Neuronal stem cell (in vitro differentiated cells): ENCODE measurements at regions not wholly inside any gene's neighbourhood (a gene's known extent, or its start where the extent isn't known, plus 50 kb on each side); places are given as distances from the start of the nearest gene placed in this dataset.

ENCODE experiments used
- DNase-seq: peaks from one replicate; pipeline ENCODE4 v3.0.0-alpha.2; 2013; ENCODE audit warnings: low spot score
- H2AFZ ChIP-seq: one replicate; pipeline ENCODE4 v1.6.1; 2013; ENCODE audit warnings: mild to moderate bottlenecking, low read length, inconsistent platforms
- H2AK5ac ChIP-seq: 2 replicates; pipeline ENCODE4 v1.6.1; 2013; ENCODE audit warnings: low read depth, mild to moderate bottlenecking, inconsistent platforms, low read length, moderate library complexity, mixed read lengths
- H2BK120ac ChIP-seq: 2 replicates; pipeline ENCODE4 v1.6.1; 2013; ENCODE audit warnings: low read depth, mild to moderate bottlenecking, inconsistent platforms, low read length, moderate library complexity, mixed read lengths
- H2BK12ac ChIP-seq: one replicate; pipeline ENCODE4 v1.6.1; 2013; ENCODE audit warnings: low read length, inconsistent platforms
- H2BK15ac ChIP-seq: 2 replicates; pipeline ENCODE4 v1.6.1; 2013; ENCODE audit warnings: mild to moderate bottlenecking, low read length, inconsistent platforms, mixed read lengths
- H2BK5ac ChIP-seq: one replicate; pipeline ENCODE4 v1.6.1; 2013; ENCODE audit warnings: inconsistent platforms, mild to moderate bottlenecking, low read length, moderate library complexity
- H3K14ac ChIP-seq: one replicate; pipeline ENCODE4 v1.6.1; 2013; ENCODE audit warnings: low read length, inconsistent platforms
- H3K18ac ChIP-seq: 2 replicates; pipeline ENCODE4 v1.6.1; 2013; ENCODE audit warnings: low read length, inconsistent platforms
- H3K23ac ChIP-seq: 2 replicates; pipeline ENCODE4 v1.6.1; 2013; ENCODE audit warnings: low read depth, mild to moderate bottlenecking, mixed read lengths, low read length, inconsistent platforms; ENCODE audit not compliant: poor library complexity
- H3K27ac ChIP-seq: replicated peaks from 3 replicates; pipeline ENCODE4 v1.5.1; 2013; ENCODE audit warnings: low read length, inconsistent platforms
- H3K27me3 ChIP-seq, 3 experiments: 2 replicates each; pipeline ENCODE4 v1.6.1; 2013; ENCODE audit warnings: low read length in 3 of 3, mild to moderate bottlenecking in 2 of 3, inconsistent platforms in 1 of 3, low read depth in 1 of 3, mixed read lengths in 1 of 3, moderate library complexity in 1 of 3; ENCODE audit not compliant: control insufficient read depth in 3 of 3, insufficient read depth in 3 of 3
- H3K36me3 ChIP-seq, 2 donors: replicated peaks in 1 of 2; 2 replicates each; pipeline ENCODE4 v1.6.1; 2013; ENCODE audit warnings: low read length in 2 of 2; ENCODE audit not compliant: control insufficient read depth in 2 of 2, insufficient read depth in 2 of 2
- H3K4ac ChIP-seq: 2 replicates; pipeline ENCODE4 v1.6.1; 2013; ENCODE audit warnings: inconsistent platforms, mild to moderate bottlenecking, low read length, moderate library complexity
- H3K4me1 ChIP-seq, 2 donors: 1 replicate in 1 of 2; 2 replicates in 1 of 2; pipeline ENCODE4 v1.6.1; 2013; ENCODE audit warnings: low read length in 2 of 2, low read depth in 1 of 2; ENCODE audit not compliant: control insufficient read depth in 2 of 2, insufficient read depth in 1 of 2
- H3K4me2 ChIP-seq: one replicate; pipeline ENCODE4 v1.6.1; 2013; ENCODE audit warnings: mild to moderate bottlenecking, low read length, inconsistent platforms; ENCODE audit not compliant: insufficient read depth, poor library complexity, severe bottlenecking
- H3K4me3 ChIP-seq, 2 donors: 2 replicates each; pipeline ENCODE4 v1.5.1; 2013; ENCODE audit warnings: low read length in 2 of 2, mild to moderate bottlenecking in 2 of 2, inconsistent platforms in 1 of 2, moderate library complexity in 1 of 2
- H3K79me1 ChIP-seq: one replicate; pipeline ENCODE4 v1.6.1; 2013; ENCODE audit warnings: low read depth, mild to moderate bottlenecking, inconsistent platforms, low read length, moderate library complexity
- H3K9ac ChIP-seq: one replicate; pipeline ENCODE4 v1.6.1; 2013; ENCODE audit warnings: mild to moderate bottlenecking, low read depth, low read length, inconsistent platforms; ENCODE audit not compliant: poor library complexity
- H3K9me3 ChIP-seq, 2 donors: replicated peaks in 1 of 2; 2 replicates each; pipeline versions ENCODE3 to v1.6.1; 2013; ENCODE audit warnings: low read length in 2 of 2, mild to moderate bottlenecking in 2 of 2, inconsistent platforms in 1 of 2, low read depth in 1 of 2, mixed read lengths in 1 of 2, moderate library complexity in 1 of 2; ENCODE audit not compliant: control insufficient read depth in 2 of 2, insufficient read depth in 1 of 2
- H4K8ac ChIP-seq: one replicate; pipeline ENCODE4 v1.6.1; 2013; ENCODE audit warnings: low read depth, mild to moderate bottlenecking, inconsistent platforms, low read length, moderate library complexity
- H4K91ac ChIP-seq: one replicate; pipeline ENCODE4 v1.6.1; 2013; ENCODE audit warnings: low read length, low read depth, mild to moderate bottlenecking, inconsistent platforms; ENCODE audit not compliant: poor library complexity
- WGBS, 2 donors: extraction: QIAGEN DNeasy Blood & Tissue Kit; methylation state at CpG; one replicate each; pipeline ENCODE4 v1.1.7; 2013; ENCODE audit warnings: missing lambda C conversion rate in 2 of 2, mixed read lengths in 1 of 2; ENCODE audit not compliant: insufficient read length in 2 of 2, insufficient replicate concordance in 1 of 2; ENCODE audit errors: extremely low coverage in 2 of 2; 5-methylcytosine and 5-hydroxymethylcytosine counted together

- no peak overlapping the region for H3K14ac ChIP-seq
- no peaks in the 10 kb centered on the region for H3K36me3 ChIP-seq
- no peak overlapping the region for H2BK15ac ChIP-seq
- H3K4ac ChIP-seq, result no peak overlapping the region
- no peak overlapping the region for H3K4me2 ChIP-seq
- H3K23ac ChIP-seq, result no peak overlapping the region
- no peak overlapping the region for H3K27ac ChIP-seq
- DNase-seq, result no peak
- WGBS, 2 donors, result no CpG with 5 or more reads among the region's 2 CpGs
- H3K9me3 ChIP-seq, result no peaks in the 10 kb centered on the region
- no peaks in the 10 kb centered on the region for H3K27me3 ChIP-seq
- H3K4me1 ChIP-seq, result peaks cover 0 to 2% of the 10 kb centered on the region in 2 donors
- no peak overlapping the region for H2AK5ac ChIP-seq
- no peak overlapping the region for H3K9ac ChIP-seq
- no peak overlapping the region for H2BK5ac ChIP-seq
- H3K4me3 ChIP-seq, result no peak overlapping the region
- H4K8ac ChIP-seq, result no peak overlapping the region
- no peak overlapping the region for H2BK120ac ChIP-seq
- H4K91ac ChIP-seq, result no peak overlapping the region
- no peak overlapping the region for H2AFZ ChIP-seq
- H2BK12ac ChIP-seq, result no peak overlapping the region
- no peaks in the 10 kb centered on the region for H3K79me1 ChIP-seq
- no peak overlapping the region for H3K18ac ChIP-seq
These were observed 70.0 kb upstream of the SSBP2 start for GRCh38 chr5:81820863-81821262.

GRCh38 chr5:81820318-81820636, 69.4 kb upstream of the SSBP2 start:
- H3K23ac ChIP-seq, result no peak overlapping the region
- H3K18ac ChIP-seq, result no peak overlapping the region
- no peak for DNase-seq
- no peaks in the 10 kb centered on the region for H3K79me1 ChIP-seq
- no peak overlapping the region for H3K27ac ChIP-seq
- no peak overlapping the region for H3K9ac ChIP-seq
- no peaks in the 10 kb centered on the region for H3K9me3 ChIP-seq
- H2AK5ac ChIP-seq, result no peak overlapping the region
- H4K8ac ChIP-seq, result no peak overlapping the region
- no peak overlapping the region for H2BK5ac ChIP-seq
- H3K36me3 ChIP-seq, result no peaks in the 10 kb centered on the region
- H3K27me3 ChIP-seq, result no peaks in the 10 kb centered on the region
- H3K4me1 ChIP-seq, result peaks cover 0 to 2% of the 10 kb centered on the region in 2 donors
- H3K4ac ChIP-seq, result no peak overlapping the region
- no peak overlapping the region for H2BK15ac ChIP-seq
- H2BK120ac ChIP-seq, result no peak overlapping the region
- H2BK12ac ChIP-seq, result no peak overlapping the region
- H3K4me2 ChIP-seq, result no peak overlapping the region
- no peak overlapping the region for H4K91ac ChIP-seq
- H2AFZ ChIP-seq, result no peak overlapping the region
- no peak overlapping the region for H3K4me3 ChIP-seq
- H3K14ac ChIP-seq, result no peak overlapping the region

GRCh38 chr5:81819556-81820317, 68.8 kb upstream of the SSBP2 start:
- Histone ChIP-seq H3K14ac (no peak overlapping the region), H3K9me3 (no peaks in the 10 kb centered on the region), H2BK120ac (no peak overlapping the region), H2BK15ac (no peak overlapping the region), H2BK5ac (no peak overlapping the region), H3K4me1 (peaks cover 0 to 2% of the 10 kb centered on the region in 2 donors), H2AK5ac (no peak overlapping the region), H3K27ac (no peak overlapping the region), H3K18ac (no peak overlapping the region), H2AFZ (no peak overlapping the region), H2BK12ac (no peak overlapping the region), H3K36me3 (no peaks in the 10 kb centered on the region), H3K4me3 (no peak overlapping the region), H3K4me2 (no peak overlapping the region), H3K79me1 (no peaks in the 10 kb centered on the region), H4K91ac (no peak overlapping the region), H3K9ac (no peak overlapping the region), H3K23ac (no peak overlapping the region), H4K8ac (no peak overlapping the region), H3K27me3 (no peaks in the 10 kb centered on the region), H3K4ac (no peak overlapping the region)
- WGBS, 2 donors, result no CpG with 5 or more reads among the region's 6 CpGs
- no peak for DNase-seq

GRCh38 chr5:81817980-81818379, 67.1 kb upstream of the SSBP2 start:
- no peak overlapping the region for H2BK5ac ChIP-seq
- WGBS, 2 donors, result no CpG with 5 or more reads among the region's 5 CpGs
- H3K4me1 ChIP-seq, result peaks cover 0 to 2% of the 10 kb centered on the region in 2 donors
- no peaks in the 10 kb centered on the region for H3K79me1 ChIP-seq
- no peak overlapping the region for H2BK12ac ChIP-seq
- no peak overlapping the region for H3K14ac ChIP-seq
- H4K91ac ChIP-seq, result no peak overlapping the region
- no peak overlapping the region for H3K9ac ChIP-seq
- H3K9me3 ChIP-seq, result no peaks in the 10 kb centered on the region
- H3K36me3 ChIP-seq, result no peaks in the 10 kb centered on the region
- H2BK15ac ChIP-seq, result no peak overlapping the region
- H3K23ac ChIP-seq, result no peak overlapping the region
- H2AFZ ChIP-seq, result no peak overlapping the region
- H3K4me3 ChIP-seq, result no peak overlapping the region
- no peak for DNase-seq
- no peak overlapping the region for H3K27ac ChIP-seq
- no peak overlapping the region for H3K18ac ChIP-seq
- H4K8ac ChIP-seq, result no peak overlapping the region
- no peaks in the 10 kb centered on the region for H3K27me3 ChIP-seq
- no peak overlapping the region for H3K4ac ChIP-seq
- no peak overlapping the region for H2BK120ac ChIP-seq
- no peak overlapping the region for H2AK5ac ChIP-seq
- no peak overlapping the region for H3K4me2 ChIP-seq
